Keratinocyte (primary cell): ENCODE measurements at regions not wholly inside any gene's neighbourhood (a gene's known extent, or its start where the extent isn't known, plus 50 kb on each side); places are given as distances from the start of the nearest gene placed in this dataset.

ENCODE experiments used
- DNase-seq: peaks from one replicate; pipeline ENCODE4 v3.0.0-alpha.2; 2011; ENCODE audit warnings: low read depth, missing footprints, low spot score
- FAIRE-seq: peaks from 2 replicates; lab custom pipeline; 2011; peaks lifted over from hg19 to GRCh38; lab: Jason Lieb, UNC
- H2AFZ ChIP-seq: 2 replicates; pipeline ENCODE4 v1.6.0; 2012; ENCODE audit warnings: low read length, control low read depth, inconsistent platforms; ENCODE audit not compliant: control insufficient read depth
- H3K27ac ChIP-seq: 2 replicates; pipeline ENCODE4 v1.5.1; 2011; ENCODE audit warnings: low read length; ENCODE audit not compliant: control insufficient read depth, insufficient read depth
- H3K27me3 ChIP-seq: 3 replicates; pipeline ENCODE4 v1.6.0; 2011; ENCODE audit warnings: low read length; ENCODE audit not compliant: control insufficient read depth, insufficient read depth; ENCODE audit errors: extremely low read depth
- H3K36me3 ChIP-seq, 2 experiments: 2 replicates in 1 of 2; 3 replicates in 1 of 2; pipeline ENCODE4 v1.5.1; 2011; ENCODE audit warnings: low read length in 2 of 2, mild to moderate bottlenecking in 1 of 2; ENCODE audit not compliant: control insufficient read depth in 2 of 2, insufficient read depth in 2 of 2; ENCODE audit errors: extremely low read depth in 1 of 2
- H3K4me1 ChIP-seq: 3 replicates; pipeline ENCODE4 v1.5.1; 2011; ENCODE audit warnings: low read length; ENCODE audit not compliant: control insufficient read depth, insufficient read depth; ENCODE audit errors: extremely low read depth
- H3K4me2 ChIP-seq: 3 replicates; pipeline ENCODE4 v1.6.0; 2011; ENCODE audit warnings: low read depth, low read length; ENCODE audit not compliant: control insufficient read depth, insufficient read depth; ENCODE audit errors: extremely low read depth
- H3K4me3 ChIP-seq, 3 experiments: fragments of 200-600 bp in 1 of 3; sonication (generic) in 1 of 3; 2 replicates in 2 of 3; 3 replicates in 1 of 3; pipeline ENCODE4 v1.5.1; 2011 to 2016; ENCODE audit warnings: low read length in 3 of 3, mild to moderate bottlenecking in 3 of 3, control low read depth in 2 of 3, inconsistent platforms in 1 of 3, low read depth in 1 of 3, mixed read lengths in 1 of 3, mixed run types in 1 of 3, moderate library complexity in 1 of 3; ENCODE audit not compliant: control insufficient read depth in 2 of 3, insufficient read depth in 2 of 3; ENCODE audit errors: extremely low read depth in 1 of 3
- H3K79me2 ChIP-seq: 2 replicates; pipeline ENCODE4 v1.6.0; 2012; ENCODE audit warnings: low read length; ENCODE audit not compliant: control insufficient read depth, insufficient read depth
- H3K9ac ChIP-seq: 3 replicates; pipeline ENCODE4 v1.6.0; 2011; ENCODE audit warnings: low read length; ENCODE audit not compliant: control insufficient read depth, insufficient read depth; ENCODE audit errors: extremely low read depth
- H3K9me1 ChIP-seq: 3 replicates; pipeline ENCODE4 v1.6.0; 2011; ENCODE audit warnings: low read length; ENCODE audit not compliant: control insufficient read depth, insufficient read depth; ENCODE audit errors: extremely low read depth
- H3K9me3 ChIP-seq: 2 replicates; pipeline ENCODE4 v1.5.1; 2012; ENCODE audit warnings: low read depth, low read length; ENCODE audit not compliant: control insufficient read depth
- H4K20me1 ChIP-seq: 3 replicates; pipeline ENCODE4 v1.6.0; 2011; ENCODE audit warnings: low read length; ENCODE audit not compliant: control insufficient read depth, insufficient read depth; ENCODE audit errors: extremely low read depth
- EZH2 ChIP-seq: IDR thresholded peaks from one replicate; pipeline ENCODE4 v1.6.1; 2012; ENCODE audit warnings: inconsistent platforms, mild to moderate bottlenecking, low read length, moderate library complexity
- dilution Hi-C: fragments of 300-500 bp; cut with MboI; formaldehyde crosslinking; loops from one replicate; pipeline ENCODE4 v1.7.0; 2020; ENCODE audit warnings: low sequenced_read_pairs; ENCODE audit not compliant: extremely low pct_ligation_motif_present
- TF ChIP-seq, protein P1 (sequence below), 3 experiments: IDR thresholded peaks in 1 of 3; conservative IDR thresholded peaks in 1 of 3; optimal IDR thresholded peaks in 1 of 3; 2 replicates in 2 of 3; 3 replicates in 1 of 3; pipeline versions ENCODE3 to v1.5.1; 2011; ENCODE audit warnings: low read length in 3 of 3, mild to moderate bottlenecking in 3 of 3, moderate library complexity in 2 of 3, control low read depth in 1 of 3, inconsistent platforms in 1 of 3; ENCODE audit not compliant: insufficient read depth in 2 of 3; ENCODE audit errors: extremely low read depth in 1 of 3

GRCh38 chr2:145546091-145546490, 1026.2 kb upstream of the ZEB2 start:
- DNase-seq = no peak
- no peaks in the 10 kb centered on the region for H4K20me1 ChIP-seq
- no peaks in the 10 kb centered on the region for H3K4me1 ChIP-seq
- H3K4me3 ChIP-seq = no peak overlapping the region
- H3K27me3 ChIP-seq = no peaks in the 10 kb centered on the region
- no peak overlapping the region for H3K9ac ChIP-seq
- no peak overlapping the region for H3K27ac ChIP-seq
- H3K36me3 ChIP-seq = no peaks in the 10 kb centered on the region
- H3K79me2 ChIP-seq = no peaks in the 10 kb centered on the region
- dilution Hi-C loops = no loop called here
- TF ChIP-seq, protein P1, sequence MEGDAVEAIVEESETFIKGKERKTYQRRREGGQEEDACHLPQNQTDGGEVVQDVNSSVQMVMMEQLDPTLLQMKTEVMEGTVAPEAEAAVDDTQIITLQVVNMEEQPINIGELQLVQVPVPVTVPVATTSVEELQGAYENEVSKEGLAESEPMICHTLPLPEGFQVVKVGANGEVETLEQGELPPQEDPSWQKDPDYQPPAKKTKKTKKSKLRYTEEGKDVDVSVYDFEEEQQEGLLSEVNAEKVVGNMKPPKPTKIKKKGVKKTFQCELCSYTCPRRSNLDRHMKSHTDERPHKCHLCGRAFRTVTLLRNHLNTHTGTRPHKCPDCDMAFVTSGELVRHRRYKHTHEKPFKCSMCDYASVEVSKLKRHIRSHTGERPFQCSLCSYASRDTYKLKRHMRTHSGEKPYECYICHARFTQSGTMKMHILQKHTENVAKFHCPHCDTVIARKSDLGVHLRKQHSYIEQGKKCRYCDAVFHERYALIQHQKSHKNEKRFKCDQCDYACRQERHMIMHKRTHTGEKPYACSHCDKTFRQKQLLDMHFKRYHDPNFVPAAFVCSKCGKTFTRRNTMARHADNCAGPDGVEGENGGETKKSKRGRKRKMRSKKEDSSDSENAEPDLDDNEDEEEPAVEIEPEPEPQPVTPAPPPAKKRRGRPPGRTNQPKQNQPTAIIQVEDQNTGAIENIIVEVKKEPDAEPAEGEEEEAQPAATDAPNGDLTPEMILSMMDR (optimal IDR thresholded peaks at IDR 0.05 in 1 of 3, IDR thresholded peaks at IDR 0.05 in 1 of 3, conservative IDR thresholded peaks at IDR 0.05 in 1 of 3; ENCODE audit: extremely low read depth in 1 of 3, insufficient read depth in 2 of 3, low read length in 3 of 3) = peak in 2 of 3 experiments; percentile 4 to 7
- no peak for TF ChIP-seq EZH2
- no peaks in the 10 kb centered on the region for H3K9me1 ChIP-seq
- H3K9me3 ChIP-seq = no peaks in the 10 kb centered on the region
- FAIRE-seq = no peak
- no peak overlapping the region for H3K4me2 ChIP-seq
- no peak overlapping the region for H2AFZ ChIP-seq

GRCh38 chr2:145543856-145544255, 1023.9 kb upstream of the ZEB2 start:
- FAIRE-seq (no peak), DNase-seq (no peak)
- Histone ChIP-seq H3K4me1 (no peaks in the 10 kb centered on the region), H3K27me3 (no peaks in the 10 kb centered on the region), H3K9me1 (no peaks in the 10 kb centered on the region), H4K20me1 (no peaks in the 10 kb centered on the region), H3K36me3 (no peaks in the 10 kb centered on the region), H3K27ac (no peak overlapping the region), H3K4me2 (no peak overlapping the region), H3K79me2 (no peaks in the 10 kb centered on the region), H3K4me3 (no peak overlapping the region), H3K9me3 (no peaks in the 10 kb centered on the region), H2AFZ (no peak overlapping the region), H3K9ac (no peak overlapping the region)
- dilution Hi-C loops = no loop called here
- TF ChIP-seq, protein P1 (optimal IDR thresholded peaks at IDR 0.05 in 1 of 3, IDR thresholded peaks at IDR 0.05 in 1 of 3, conservative IDR thresholded peaks at IDR 0.05 in 1 of 3; ENCODE audit: extremely low read depth in 1 of 3, insufficient read depth in 2 of 3, low read length in 3 of 3) = no peak
- no peak for TF ChIP-seq EZH2
